Astrocyte (in vitro differentiated cells and primary cell): ENCODE measurements at regions not wholly inside any gene's neighbourhood (a gene's known extent, or its start where the extent isn't known, plus 50 kb on each side); places are given as distances from the start of the nearest gene placed in this dataset.

Source experiments
- CTCF ChIP-seq: IDR thresholded peaks from 2 replicates; pipeline ENCODE4 v1.5.1; 2011; ENCODE audit warnings: low read depth, mild to moderate bottlenecking, inconsistent platforms, low read length, moderate library complexity; ENCODE audit not compliant: insufficient read depth
- EZH2 ChIP-seq: IDR thresholded peaks from 2 replicates; pipeline ENCODE4 v1.6.1; 2012; ENCODE audit warnings: mild to moderate bottlenecking, low read length, inconsistent platforms; ENCODE audit not compliant: insufficient read depth

GRCh38 chr2:239684996-239685395, 284.2 kb upstream of the HDAC4 start:
- TF ChIP-seq EZH2 (no peak), CTCF (no peak)
